Thymus (tissue), 11 donors: ENCODE measurements at regions not wholly inside any gene's neighbourhood (a gene's known extent, or its start where the extent isn't known, plus 50 kb on each side); places are given as distances from the start of the nearest gene placed in this dataset.
"Not testable (repeated sequence)": the region's sequence is repeated elsewhere in the genome, so short reads cannot be mapped to it uniquely, and the experiment has no call there.

Source experiments
- DNase-seq, 9 donors: peaks; one replicate each; pipeline ENCODE4 v3.0.0-alpha.2; 2013; ENCODE audit warnings: low spot score in 9 of 9, low read depth in 6 of 9, missing footprints in 1 of 9
- H3K27ac ChIP-seq, 2 donors: one replicate each; pipeline ENCODE4 v1.5.1; 2013; ENCODE audit warnings: control low read depth in 1 of 2, low read depth in 1 of 2, low read length in 1 of 2, mild to moderate bottlenecking in 1 of 2, moderate library complexity in 1 of 2
- H3K27me3 ChIP-seq, 2 donors: one replicate each; pipeline ENCODE4 v1.5.1; 2013; ENCODE audit warnings: low read length in 1 of 2; ENCODE audit not compliant: control insufficient read depth in 2 of 2, insufficient read depth in 1 of 2
- H3K36me3 ChIP-seq, 2 donors: one replicate each; pipeline ENCODE4 v1.5.1; 2013; ENCODE audit warnings: low read length in 1 of 2, mild to moderate bottlenecking in 1 of 2, moderate library complexity in 1 of 2; ENCODE audit not compliant: control insufficient read depth in 2 of 2, insufficient read depth in 2 of 2
- H3K4me1 ChIP-seq, 2 donors: one replicate each; pipeline ENCODE4 v1.5.1; 2013; ENCODE audit warnings: low read length in 2 of 2; ENCODE audit not compliant: control insufficient read depth in 2 of 2, insufficient read depth in 2 of 2
- H3K4me3 ChIP-seq, 2 donors: one replicate each; pipeline ENCODE4 v1.5.1; 2013; ENCODE audit warnings: low read length in 2 of 2, control low read depth in 1 of 2, mild to moderate bottlenecking in 1 of 2
- H3K9me3 ChIP-seq, 2 donors: one replicate each; pipeline ENCODE4 v1.5.1; 2013; ENCODE audit warnings: low read length in 1 of 2, mild to moderate bottlenecking in 1 of 2; ENCODE audit not compliant: control insufficient read depth in 2 of 2, insufficient read depth in 1 of 2
- WGBS: extraction: QIAGEN DNeasy Blood & Tissue Kit; methylation state at CpG from one replicate; pipeline ENCODE4 v1.1.7; 2013; 5-methylcytosine and 5-hydroxymethylcytosine counted together
- donor health status: healthy.

GRCh38 chr16:16638231-16638630 is 259.3 kb downstream of the NPIPA7 start:
- H3K36me3 ChIP-seq, H3K27me3 ChIP-seq, H3K4me1 ChIP-seq, H3K9me3 ChIP-seq, H3K27ac ChIP-seq, H3K4me3 ChIP-seq, DNase-seq: not testable (repeated sequence)
- WGBS, result 75% methylated on average over 7 of the region's 7 CpGs

GRCh38 chr16:16638714-16639113 is 259.8 kb downstream of the NPIPA7 start:
- not testable (repeated sequence) for DNase-seq, H3K27ac ChIP-seq, H3K9me3 ChIP-seq, H3K36me3 ChIP-seq, H3K4me1 ChIP-seq, H3K4me3 ChIP-seq, H3K27me3 ChIP-seq
- 75% methylated on average over 3 of the region's 3 CpGs for WGBS

GRCh38 chr16:16643828-16644227 is 264.9 kb downstream of the NPIPA7 start:
- H3K4me1 ChIP-seq, H3K9me3 ChIP-seq, H3K4me3 ChIP-seq, H3K36me3 ChIP-seq, DNase-seq, H3K27me3 ChIP-seq, H3K27ac ChIP-seq: not testable (repeated sequence)
- whole genome bisulfite sequencing, result 70% methylated on average over 1 of the region's 1 CpG

GRCh38 chr16:16648002-16648401 is 269.1 kb downstream of the NPIPA7 start:
- H3K4me1 ChIP-seq, DNase-seq, H3K36me3 ChIP-seq, H3K27me3 ChIP-seq, H3K9me3 ChIP-seq, H3K4me3 ChIP-seq, H3K27ac ChIP-seq: not testable (repeated sequence)
- 75% methylated on average over 1 of the region's 4 CpGs for WGBS

GRCh38 chr16:16672180-16672812 is 293.4 kb downstream of the NPIPA7 start:
- H3K4me3 ChIP-seq, DNase-seq, H3K36me3 ChIP-seq, H3K27me3 ChIP-seq, H3K27ac ChIP-seq, H3K9me3 ChIP-seq, H3K4me1 ChIP-seq: not testable (repeated sequence)
- WGBS, result no CpG with 5 or more reads among the region's 3 CpGs

GRCh38 chr16:16674820-16675219 is 295.9 kb downstream of the NPIPA7 start:
- H3K4me3 ChIP-seq, H3K36me3 ChIP-seq, H3K9me3 ChIP-seq, DNase-seq, H3K4me1 ChIP-seq, H3K27ac ChIP-seq, H3K27me3 ChIP-seq: not testable (repeated sequence)
- 88% methylated on average over 4 of the region's 9 CpGs for WGBS

- not testable (repeated sequence) for H3K27ac ChIP-seq, H3K9me3 ChIP-seq, H3K4me1 ChIP-seq, DNase-seq, H3K4me3 ChIP-seq, H3K36me3 ChIP-seq, H3K27me3 ChIP-seq
- no CpG with 5 or more reads among the region's 4 CpGs for WGBS
Measured at GRCh38 chr16:16721849-16722248, 342.9 kb downstream of the NPIPA7 start.

GRCh38 chr16:16722666-16723065 is 343.7 kb downstream of the NPIPA7 start:
- not testable (repeated sequence) for DNase-seq, H3K36me3 ChIP-seq, H3K4me3 ChIP-seq, H3K27me3 ChIP-seq, H3K9me3 ChIP-seq, H3K4me1 ChIP-seq, H3K27ac ChIP-seq
- 100% methylated on average over 2 of the region's 4 CpGs for WGBS

GRCh38 chr16:16723819-16724519 is 345.0 kb downstream of the NPIPA7 start:
- not testable (repeated sequence) for H3K4me3 ChIP-seq, DNase-seq, H3K9me3 ChIP-seq, H3K27ac ChIP-seq, H3K36me3 ChIP-seq, H3K4me1 ChIP-seq, H3K27me3 ChIP-seq
- WGBS, result no CpG with 5 or more reads among the region's 6 CpGs
